K562 (cell line): ENCODE measurements at regions not wholly inside any gene's neighbourhood (a gene's known extent, or its start where the extent isn't known, plus 50 kb on each side); places are given as distances from the start of the nearest gene placed in this dataset.

Experiments used
- CHD2 ChIP-seq: IDR thresholded peaks from 2 replicates; pipeline ENCODE4 v1.6.1; 2011; ENCODE audit warnings: low read depth, low read length
- EZH2 ChIP-seq: IDR thresholded peaks from 2 replicates; pipeline ENCODE4 v1.6.1; 2012; ENCODE audit warnings: low read depth, mild to moderate bottlenecking, inconsistent platforms, low read length, borderline replicate concordance
- MYC ChIP-seq, 2 experiments: fragments of 250-450 bp in 1 of 2; sonication (Bioruptor Pico) in 1 of 2; IDR thresholded peaks; 2 replicates each; pipeline versions ENCODE4 v1.5.1 to v1.6.1; 2012 to 2021; ENCODE audit warnings: low read depth in 2 of 2, borderline replicate concordance in 1 of 2, improper control_type of control experiment in 1 of 2, low read length in 1 of 2, mild to moderate bottlenecking in 1 of 2, moderate library complexity in 1 of 2
- PHTF2 ChIP-seq: fragments of 250-450 bp; sonication (Bioruptor Pico); IDR thresholded peaks from 2 replicates; pipeline ENCODE4 v1.5.0; 2021; ENCODE audit warnings: mild to moderate bottlenecking
- ZEB2 ChIP-seq: fragments of 450-650 bp; IDR thresholded peaks from 2 replicates; pipeline ENCODE4 v1.6.1; 2016
- TF ChIP-seq, protein P1 (sequence below), 3 experiments: IDR thresholded peaks in 2 of 3; conservative IDR thresholded peaks in 1 of 3; 2 replicates each; pipeline ENCODE4 v1.5.1; 2011 to 2012; ENCODE audit warnings: low read length in 3 of 3, mild to moderate bottlenecking in 3 of 3, control low read depth in 2 of 3, improper control_type of control experiment in 1 of 3, inconsistent platforms in 1 of 3, low read depth in 1 of 3, mixed read lengths in 1 of 3, moderate library complexity in 1 of 3; ENCODE audit not compliant: insufficient read depth in 2 of 3

- TF ChIP-seq, protein P1, sequence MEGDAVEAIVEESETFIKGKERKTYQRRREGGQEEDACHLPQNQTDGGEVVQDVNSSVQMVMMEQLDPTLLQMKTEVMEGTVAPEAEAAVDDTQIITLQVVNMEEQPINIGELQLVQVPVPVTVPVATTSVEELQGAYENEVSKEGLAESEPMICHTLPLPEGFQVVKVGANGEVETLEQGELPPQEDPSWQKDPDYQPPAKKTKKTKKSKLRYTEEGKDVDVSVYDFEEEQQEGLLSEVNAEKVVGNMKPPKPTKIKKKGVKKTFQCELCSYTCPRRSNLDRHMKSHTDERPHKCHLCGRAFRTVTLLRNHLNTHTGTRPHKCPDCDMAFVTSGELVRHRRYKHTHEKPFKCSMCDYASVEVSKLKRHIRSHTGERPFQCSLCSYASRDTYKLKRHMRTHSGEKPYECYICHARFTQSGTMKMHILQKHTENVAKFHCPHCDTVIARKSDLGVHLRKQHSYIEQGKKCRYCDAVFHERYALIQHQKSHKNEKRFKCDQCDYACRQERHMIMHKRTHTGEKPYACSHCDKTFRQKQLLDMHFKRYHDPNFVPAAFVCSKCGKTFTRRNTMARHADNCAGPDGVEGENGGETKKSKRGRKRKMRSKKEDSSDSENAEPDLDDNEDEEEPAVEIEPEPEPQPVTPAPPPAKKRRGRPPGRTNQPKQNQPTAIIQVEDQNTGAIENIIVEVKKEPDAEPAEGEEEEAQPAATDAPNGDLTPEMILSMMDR (IDR thresholded peaks at IDR 0.05 in 2 of 3, conservative IDR thresholded peaks at IDR 0.05 in 1 of 3; ENCODE audit: insufficient read depth in 2 of 3, low read depth in 1 of 3, low read length in 3 of 3): no peak
- TF ChIP-seq PHTF2 (CRISPR knock-in tag) (no peak), ZEB2 (no peak), CHD2 (no peak), EZH2 (no peak), MYC (IDR thresholded peaks at IDR 0.05; ENCODE audit: low read depth, low read length) (no peak), MYC (CRISPR knock-in tag; IDR thresholded peaks at IDR 0.05; ENCODE audit: borderline replicate concordance, low read depth) (no peak)
Measured at GRCh38 chr7:46580766-46581165, 659.7 kb upstream of the IGFBP3 start.
